Ascending aorta (tissue), 2 donors: ENCODE measurements at regions not wholly inside any gene's neighbourhood (a gene's known extent, or its start where the extent isn't known, plus 50 kb on each side); places are given as distances from the start of the nearest gene placed in this dataset.
"Not testable (repeated sequence)": the region's sequence is repeated elsewhere in the genome, so short reads cannot be mapped to it uniquely, and the experiment has no call there.

Experiments
- DNase-seq, 2 donors: peaks; one replicate each; pipeline ENCODE4 v3.0.0-alpha.2; 2019; ENCODE audit warnings: low spot score in 2 of 2
- H3K27ac ChIP-seq, 2 donors: fragments of 200-600 bp; sonication (generic); one replicate each; pipeline ENCODE4 v1.5.1; 2016 to 2017; ENCODE audit warnings: mild to moderate bottlenecking in 1 of 2
- H3K27me3 ChIP-seq: fragments of 200-600 bp; sonication (generic); one replicate; pipeline ENCODE4 v1.5.1; 2017
- H3K36me3 ChIP-seq, 2 donors: fragments of 200-600 bp; sonication (generic); one replicate each; pipeline ENCODE4 v1.5.1; 2016
- H3K4me1 ChIP-seq, 2 donors: fragments of 200-600 bp; sonication (generic); one replicate each; pipeline ENCODE4 v1.5.1; 2016 to 2017; ENCODE audit warnings: mild to moderate bottlenecking in 1 of 2
- H3K4me3 ChIP-seq, 2 donors: fragments of 200-600 bp; sonication (generic); one replicate each; pipeline ENCODE4 v1.5.1; 2016 to 2017; ENCODE audit warnings: mild to moderate bottlenecking in 1 of 2
- H3K9me3 ChIP-seq, 2 donors: fragments of 200-600 bp; sonication (generic); one replicate each; pipeline ENCODE4 v1.5.1; 2016
- CTCF ChIP-seq, 3 experiments: fragments of 200-600 bp in 2 of 3; fragments of 450-650 bp in 1 of 3; sonication (generic) in 2 of 3; IDR thresholded peaks; one replicate each; pipeline ENCODE4 v1.5.1; 2016 to 2019; ENCODE audit warnings: antibody characterized with exemption in 3 of 3, mild to moderate bottlenecking in 1 of 3, moderate library complexity in 1 of 3
- intact Hi-C: fragments of 100-400 bp; cut with DNase I; formaldehyde crosslinking; loops from one replicate; pipeline ENCODE4 v1.15.1; 2023

GRCh38 chrX:14303891-14304290 lies 225.4 kb upstream of the GLRA2 start:
- Histone ChIP-seq H3K36me3 (no peaks in the 10 kb centered on the region), H3K4me3 (no peak overlapping the region), H3K27ac (no peak overlapping the region), H3K27me3 (no peaks in the 10 kb centered on the region), H3K9me3 (no peaks in the 10 kb centered on the region), H3K4me1 (no peaks in the 10 kb centered on the region)
- intact Hi-C loops = no loop called here
- DNase-seq = no peak
- no peak for TF ChIP-seq CTCF (IDR thresholded peaks at IDR 0.05)

GRCh38 chrX:14302561-14302960 lies 226.8 kb upstream of the GLRA2 start:
- intact Hi-C loops, H3K4me1 ChIP-seq, H3K36me3 ChIP-seq, H3K27ac ChIP-seq, H3K4me3 ChIP-seq, DNase-seq, H3K27me3 ChIP-seq, H3K9me3 ChIP-seq: not testable (repeated sequence)

- intact Hi-C loops = no loop called here
- Histone ChIP-seq H3K36me3 (no peaks in the 10 kb centered on the region), H3K9me3 (no peaks in the 10 kb centered on the region), H3K4me1 (no peaks in the 10 kb centered on the region), H3K27ac (no peak overlapping the region), H3K4me3 (no peak overlapping the region), H3K27me3 (no peaks in the 10 kb centered on the region)
- no peak for DNase-seq
- no peak for TF ChIP-seq CTCF (IDR thresholded peaks at IDR 0.05)
Observed at GRCh38 chrX:14300376-14300775, 229.0 kb upstream of the GLRA2 start.

GRCh38 chrX:14295426-14295825 lies 233.9 kb upstream of the GLRA2 start:
- no peak for TF ChIP-seq CTCF (IDR thresholded peaks at IDR 0.05)
- intact Hi-C loops = no loop called here
- H3K27me3 ChIP-seq = no peaks in the 10 kb centered on the region

GRCh38 chrX:14291666-14292500 lies 237.5 kb upstream of the GLRA2 start:
- H3K4me1 ChIP-seq = no peaks in the 10 kb centered on the region
- no peak for TF ChIP-seq CTCF (IDR thresholded peaks at IDR 0.05)
- no peaks in the 10 kb centered on the region for H3K9me3 ChIP-seq
- intact Hi-C loops = no loop called here
- no peaks in the 10 kb centered on the region for H3K27me3 ChIP-seq
- H3K27ac ChIP-seq = no peak overlapping the region
- no peak for DNase-seq
- no peak overlapping the region for H3K4me3 ChIP-seq
- no peaks in the 10 kb centered on the region for H3K36me3 ChIP-seq

More at GRCh38 chrX:14295426-14295825, 233.9 kb upstream of the GLRA2 start:
- no peak overlapping the region for H3K27ac ChIP-seq
- H3K4me3 ChIP-seq = no peak overlapping the region
- H3K36me3 ChIP-seq = no peaks in the 10 kb centered on the region
- H3K4me1 ChIP-seq = no peaks in the 10 kb centered on the region
- no peaks in the 10 kb centered on the region for H3K9me3 ChIP-seq
- DNase-seq = no peak

GRCh38 chrX:14290335-14290734 lies 239.0 kb upstream of the GLRA2 start:
- no peak overlapping the region for H3K4me3 ChIP-seq
- H3K4me1 ChIP-seq = no peaks in the 10 kb centered on the region
- H3K36me3 ChIP-seq = no peaks in the 10 kb centered on the region
- intact Hi-C loops = no loop called here
- no peak overlapping the region for H3K27ac ChIP-seq
- no peaks in the 10 kb centered on the region for H3K27me3 ChIP-seq
- TF ChIP-seq CTCF (IDR thresholded peaks at IDR 0.05) = no peak
- no peaks in the 10 kb centered on the region for H3K9me3 ChIP-seq
- DNase-seq = no peak
